ENCODE measurements at regions not wholly inside any gene's neighbourhood (a gene's known extent, or its start where the extent isn't known, plus 50 kb on each side); places are given as distances from the start of the nearest gene placed in this dataset.

GRCh38 chr20:48482790-48483189 lies 345.0 kb downstream of the PREX1 start:
- no peak for TF ChIP-seq RARB (CRISPR knock-in tag; IDR thresholded peaks at IDR 0.05)
- TF ChIP-seq ZNF565 (CRISPR knock-in tag; conservative IDR thresholded peaks at IDR 0.05; ENCODE audit: low read depth): no peak
- TF ChIP-seq ZNF8 (CRISPR knock-in tag; IDR thresholded peaks at IDR 0.05): no peak
- no peak for TF ChIP-seq PATZ1 (CRISPR knock-in tag; IDR thresholded peaks at IDR 0.05; ENCODE audit: borderline replicate concordance)

All from SK-N-SH treated with all-trans-retinoic acid at 6 μM for 48 hours (cell line).